HL-60 (cell line): ENCODE measurements at regions not wholly inside any gene's neighbourhood (a gene's known extent, or its start where the extent isn't known, plus 50 kb on each side); places are given as distances from the start of the nearest gene placed in this dataset.

ENCODE experiments used
- DNase-seq, 2 experiments: peaks; one replicate each; pipeline ENCODE4 v3.0.0-alpha.2; 2010 to 2020; ENCODE audit warnings: low read depth in 1 of 2, low spot score in 1 of 2
- H3K27ac ChIP-seq: fragments of 250-450 bp; sonication (Bioruptor Pico); replicated peaks from 2 replicates; pipeline ENCODE4 v1.5.1; 2020; ENCODE audit warnings: mild to moderate bottlenecking, moderate library complexity
- H3K27me3 ChIP-seq: fragments of 250-450 bp; sonication (Bioruptor Pico); 2 replicates; pipeline ENCODE4 v1.5.1; 2021; ENCODE audit warnings: mild to moderate bottlenecking, moderate library complexity; ENCODE audit not compliant: insufficient read depth, poor library complexity, severe bottlenecking
- H3K4me3 ChIP-seq: replicated peaks from 2 replicates; pipeline ENCODE4 v1.5.1; 2011; ENCODE audit warnings: mild to moderate bottlenecking, control low read depth, low read length; ENCODE audit not compliant: insufficient read depth
- GABPA ChIP-seq: IDR thresholded peaks from 2 replicates; pipeline ENCODE4 v1.6.1; 2012; ENCODE audit warnings: low read depth
- POLR2AphosphoS5 ChIP-seq: IDR thresholded peaks from 2 replicates; pipeline ENCODE4 v1.6.1; 2012; ENCODE audit warnings: low read depth
- REST ChIP-seq: IDR thresholded peaks from 2 replicates; pipeline ENCODE4 v1.6.1; 2012; ENCODE audit warnings: low read depth; ENCODE audit not compliant: insufficient replicate concordance
- SPI1 ChIP-seq: IDR thresholded peaks from 2 replicates; pipeline ENCODE4 v1.6.1; 2012; ENCODE audit warnings: low read depth, mild to moderate bottlenecking, borderline replicate concordance
- TF ChIP-seq, protein P1 (sequence below): IDR thresholded peaks from one replicate; pipeline ENCODE4 v1.5.1; 2011; ENCODE audit warnings: low read length, control low read depth, inconsistent platforms; ENCODE audit not compliant: insufficient read depth

GRCh38 chrX:10773318-10773717, 152.9 kb upstream of the MID1 start:
- Histone ChIP-seq H3K27ac (no peak overlapping the region), H3K27me3 (no peaks in the 10 kb centered on the region), H3K4me3 (no peak overlapping the region)
- DNase-seq, result no peak
- no peak for TF ChIP-seq POLR2AphosphoS5

GRCh38 chrX:10781847-10782530, 161.6 kb upstream of the MID1 start:
- TF ChIP-seq GABPA (no peak), POLR2AphosphoS5 (no peak), SPI1 (no peak), REST (no peak)
- TF ChIP-seq, protein P1, sequence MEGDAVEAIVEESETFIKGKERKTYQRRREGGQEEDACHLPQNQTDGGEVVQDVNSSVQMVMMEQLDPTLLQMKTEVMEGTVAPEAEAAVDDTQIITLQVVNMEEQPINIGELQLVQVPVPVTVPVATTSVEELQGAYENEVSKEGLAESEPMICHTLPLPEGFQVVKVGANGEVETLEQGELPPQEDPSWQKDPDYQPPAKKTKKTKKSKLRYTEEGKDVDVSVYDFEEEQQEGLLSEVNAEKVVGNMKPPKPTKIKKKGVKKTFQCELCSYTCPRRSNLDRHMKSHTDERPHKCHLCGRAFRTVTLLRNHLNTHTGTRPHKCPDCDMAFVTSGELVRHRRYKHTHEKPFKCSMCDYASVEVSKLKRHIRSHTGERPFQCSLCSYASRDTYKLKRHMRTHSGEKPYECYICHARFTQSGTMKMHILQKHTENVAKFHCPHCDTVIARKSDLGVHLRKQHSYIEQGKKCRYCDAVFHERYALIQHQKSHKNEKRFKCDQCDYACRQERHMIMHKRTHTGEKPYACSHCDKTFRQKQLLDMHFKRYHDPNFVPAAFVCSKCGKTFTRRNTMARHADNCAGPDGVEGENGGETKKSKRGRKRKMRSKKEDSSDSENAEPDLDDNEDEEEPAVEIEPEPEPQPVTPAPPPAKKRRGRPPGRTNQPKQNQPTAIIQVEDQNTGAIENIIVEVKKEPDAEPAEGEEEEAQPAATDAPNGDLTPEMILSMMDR, result no peak
- no peak for DNase-seq
- no peak overlapping the region for H3K27ac ChIP-seq

GRCh38 chrX:10783451-10783995, 163.1 kb upstream of the MID1 start:
- Histone ChIP-seq H3K27me3 (no peaks in the 10 kb centered on the region), H3K27ac (no peak overlapping the region), H3K4me3 (no peak overlapping the region)
- DNase-seq, result no peak
- TF ChIP-seq SPI1, result no peak
- TF ChIP-seq GABPA, result no peak

More at GRCh38 chrX:10781847-10782530, 161.6 kb upstream of the MID1 start:
- no peaks in the 10 kb centered on the region for H3K27me3 ChIP-seq
- no peak overlapping the region for H3K4me3 ChIP-seq

GRCh38 chrX:10787264-10787663, 166.9 kb upstream of the MID1 start:
- no peaks in the 10 kb centered on the region for H3K27me3 ChIP-seq
- DNase-seq, result no peak
- H3K4me3 ChIP-seq, result no peak overlapping the region
- H3K27ac ChIP-seq, result no peak overlapping the region
- TF ChIP-seq GABPA (no peak), REST (no peak), POLR2AphosphoS5 (no peak), SPI1 (no peak)
- TF ChIP-seq, protein P1, result no peak
